ENCODE measurements at regions not wholly inside any gene's neighbourhood (a gene's known extent, or its start where the extent isn't known, plus 50 kb on each side); places are given as distances from the start of the nearest gene placed in this dataset.

- no peak for TF ChIP-seq CTCF (IDR thresholded peaks at IDR 0.05)
- TF ChIP-seq POLR2A (IDR thresholded peaks at IDR 0.05): no peak
These were observed 98.4 kb downstream of the SNRPN start for GRCh38 chr15:25053000-25053815.
